OCI-LY7 (cell line): ENCODE measurements at regions not wholly inside any gene's neighbourhood (a gene's known extent, or its start where the extent isn't known, plus 50 kb on each side); places are given as distances from the start of the nearest gene placed in this dataset.

Source experiments
- EZH2phosphoT487 ChIP-seq: fragments of 200-600 bp; sonication (generic); IDR thresholded peaks from 2 replicates; pipeline ENCODE4 v1.6.1; 2018; ENCODE audit warnings: low read depth, borderline replicate concordance, mild to moderate bottlenecking, mixed run types, antibody characterized with exemption, low read length, moderate library complexity, mixed read lengths
- TF ChIP-seq, protein P1 (sequence below): fragments of 200-600 bp; sonication (generic); conservative IDR thresholded peaks from 2 replicates; pipeline ENCODE4 v1.5.1; 2014; ENCODE audit warnings: mild to moderate bottlenecking, antibody characterized with exemption, low read length, moderate library complexity, mixed read lengths

GRCh38 chr2:71962350-71962749 lies 185.3 kb downstream of the CYP26B1 start:
- TF ChIP-seq, protein P1, sequence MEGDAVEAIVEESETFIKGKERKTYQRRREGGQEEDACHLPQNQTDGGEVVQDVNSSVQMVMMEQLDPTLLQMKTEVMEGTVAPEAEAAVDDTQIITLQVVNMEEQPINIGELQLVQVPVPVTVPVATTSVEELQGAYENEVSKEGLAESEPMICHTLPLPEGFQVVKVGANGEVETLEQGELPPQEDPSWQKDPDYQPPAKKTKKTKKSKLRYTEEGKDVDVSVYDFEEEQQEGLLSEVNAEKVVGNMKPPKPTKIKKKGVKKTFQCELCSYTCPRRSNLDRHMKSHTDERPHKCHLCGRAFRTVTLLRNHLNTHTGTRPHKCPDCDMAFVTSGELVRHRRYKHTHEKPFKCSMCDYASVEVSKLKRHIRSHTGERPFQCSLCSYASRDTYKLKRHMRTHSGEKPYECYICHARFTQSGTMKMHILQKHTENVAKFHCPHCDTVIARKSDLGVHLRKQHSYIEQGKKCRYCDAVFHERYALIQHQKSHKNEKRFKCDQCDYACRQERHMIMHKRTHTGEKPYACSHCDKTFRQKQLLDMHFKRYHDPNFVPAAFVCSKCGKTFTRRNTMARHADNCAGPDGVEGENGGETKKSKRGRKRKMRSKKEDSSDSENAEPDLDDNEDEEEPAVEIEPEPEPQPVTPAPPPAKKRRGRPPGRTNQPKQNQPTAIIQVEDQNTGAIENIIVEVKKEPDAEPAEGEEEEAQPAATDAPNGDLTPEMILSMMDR, result no peak
- no peak for TF ChIP-seq EZH2phosphoT487
